HepG2 (cell line): ENCODE measurements at regions not wholly inside any gene's neighbourhood (a gene's known extent, or its start where the extent isn't known, plus 50 kb on each side); places are given as distances from the start of the nearest gene placed in this dataset.

Experiments
- ATAC-seq: fragments of 200-7000 bp; cut with Tn5 transposase; 3 replicates; pipeline ENCODE4 v1.9.1; 2020; ENCODE audit warnings: mild to moderate bottlenecking, moderate library complexity
- BruUV-seq: library from RNA; stranded (reverse); fragments of 400-500 nt; replicated peaks from 2 replicates; lab custom pipeline; 2021; lab: Mats Ljungman, UMichigan
- CTCF ChIA-PET: fragments of 300-600 bp; formaldehyde crosslinking; extraction: SDS; loops from one replicate; lab custom pipeline; 2021; ENCODE audit warnings: low total read pairs, inconsistent platforms, low intra/inter-chr PET ratio; lab: Yijun Ruan, JAX
- POLR2A ChIA-PET: fragments of 350-600 bp; sonication (Branson Sonifier 250); formaldehyde crosslinking; loops from one replicate; lab custom pipeline; 2020; ENCODE audit warnings: antibody characterized with exemption, inconsistent platforms; lab: Yijun Ruan, JAX
- DNase-seq: peaks from one replicate; pipeline ENCODE4 v3.0.0-alpha.2; 2015; ENCODE audit warnings: low spot score
- FAIRE-seq: peaks from 3 replicates; lab custom pipeline; 2011; peaks lifted over from hg19 to GRCh38; lab: Jason Lieb, UNC
- H2AFZ ChIP-seq: one replicate; pipeline ENCODE4 v1.6.1; 2011; ENCODE audit warnings: low read length, inconsistent platforms
- H3K27ac ChIP-seq: fragments of 300-600 bp; 3 replicates; pipeline ENCODE4 v1.8.0; 2011; ENCODE audit warnings: mixed run types, mild to moderate bottlenecking, mixed read lengths, low read length, inconsistent platforms; ENCODE audit not compliant: insufficient read depth; ENCODE audit errors: extremely low read length
- H3K27me3 ChIP-seq, 2 experiments: fragments of 200-600 bp in 1 of 2; 2 replicates in 1 of 2; 3 replicates in 1 of 2; pipeline versions ENCODE4 v1.6.0 to v1.8.0; 2011; ENCODE audit warnings: low read length in 2 of 2, mild to moderate bottlenecking in 2 of 2, moderate library complexity in 2 of 2, inconsistent platforms in 1 of 2; ENCODE audit not compliant: insufficient read depth in 2 of 2, control insufficient read depth in 1 of 2
- H3K36me3 ChIP-seq, 2 experiments: fragments of 200-600 bp in 1 of 2; replicated peaks in 1 of 2; 2 replicates in 1 of 2; 3 replicates in 1 of 2; pipeline versions ENCODE4 v1.5.1 to v1.8.0; 2011; ENCODE audit warnings: low read length in 2 of 2, inconsistent platforms in 1 of 2; ENCODE audit not compliant: insufficient read depth in 2 of 2, control insufficient read depth in 1 of 2
- H3K4me1 ChIP-seq: 2 replicates; pipeline ENCODE4 v1.5.1; 2012; ENCODE audit warnings: low read length, inconsistent platforms; ENCODE audit not compliant: insufficient read depth
- H3K4me2 ChIP-seq: 2 replicates; pipeline ENCODE4 v1.6.0; 2011; ENCODE audit warnings: low read depth, low read length, inconsistent platforms
- H3K4me3 ChIP-seq, 3 experiments: fragments of 200-600 bp in 1 of 3; sonication (generic), shearing (Covaris generic) in 1 of 3; replicated peaks in 1 of 3; 2 replicates each; pipeline ENCODE4 v1.5.1; 2011 to 2016; ENCODE audit warnings: low read length in 3 of 3, inconsistent platforms in 2 of 3, low read depth in 2 of 3, mild to moderate bottlenecking in 2 of 3, control low read depth in 1 of 3, mixed read lengths in 1 of 3; ENCODE audit not compliant: insufficient read depth in 1 of 3
- H3K79me2 ChIP-seq: one replicate; pipeline ENCODE4 v1.6.1; 2011; ENCODE audit warnings: low read length, inconsistent platforms; ENCODE audit not compliant: insufficient read depth
- H3K9ac ChIP-seq: 2 replicates; pipeline ENCODE4 v1.6.0; 2011; ENCODE audit warnings: mild to moderate bottlenecking, low read depth, low read length, inconsistent platforms; ENCODE audit not compliant: insufficient read depth
- H3K9me3 ChIP-seq: 2 replicates; pipeline ENCODE4 v1.5.1; 2012; ENCODE audit warnings: mild to moderate bottlenecking, low read length
- H4K20me1 ChIP-seq: 2 replicates; pipeline ENCODE4 v1.6.0; 2011; ENCODE audit warnings: inconsistent platforms, mild to moderate bottlenecking, low read length, moderate library complexity; ENCODE audit not compliant: insufficient read depth
- HNRNPLL ChIP-seq: fragments of 200-400 bp; formaldehyde crosslinking; IDR thresholded peaks from 2 replicates; pipeline ENCODE4 v1.6.1; 2017; ENCODE audit warnings: mild to moderate bottlenecking, low read depth, low read length; ENCODE audit not compliant: poor library complexity, severe bottlenecking
- HOXA9 ChIP-seq: sonication (generic); formaldehyde crosslinking; IDR thresholded peaks from 2 replicates; pipeline ENCODE4 v1.8.1; 2022; ENCODE audit warnings: missing genetic modification reagents, mild to moderate bottlenecking, moderate library complexity, borderline replicate concordance
- KDM5A ChIP-seq: fragments of 200-600 bp; sonication (generic); IDR thresholded peaks from 2 replicates; pipeline ENCODE4 v1.7.0; 2018; ENCODE audit warnings: antibody characterized with exemption, mild to moderate bottlenecking, low read length, borderline replicate concordance
- LCORL ChIP-seq, 2 experiments: fragments of 450-650 bp in 1 of 2; sonication (generic) in 1 of 2; formaldehyde crosslinking in 1 of 2; IDR thresholded peaks; 2 replicates each; pipeline versions ENCODE4 v1.5.0 to v1.6.1; 2017 to 2020; ENCODE audit warnings: antibody characterized with exemption in 1 of 2, missing genetic modification reagents in 1 of 2
- SOX13 ChIP-seq, 3 experiments: fragments of 450-650 bp in 1 of 3; sonication (generic) in 1 of 3; formaldehyde crosslinking in 1 of 3; IDR thresholded peaks in 2 of 3; conservative IDR thresholded peaks in 1 of 3; 2 replicates each; pipeline versions ENCODE4 v1.5.0 to v1.6.1; 2016 to 2020; ENCODE audit warnings: antibody characterized with exemption in 1 of 3, mild to moderate bottlenecking in 1 of 3, missing compliant biosample characterization in 1 of 3, missing genetic modification reagents in 1 of 3, moderate library complexity in 1 of 3
- SP140L ChIP-seq: sonication (generic); formaldehyde crosslinking; IDR thresholded peaks from 2 replicates; pipeline ENCODE4 v1.4.0; 2020; ENCODE audit warnings: missing genetic modification reagents, borderline replicate concordance
- SRY ChIP-seq: sonication (generic); formaldehyde crosslinking; IDR thresholded peaks from 2 replicates; pipeline ENCODE4 v1.8.0; 2022; ENCODE audit warnings: mild to moderate bottlenecking, missing genetic modification reagents
- ZC3H13 ChIP-seq: sonication (generic); formaldehyde crosslinking; IDR thresholded peaks from 2 replicates; pipeline ENCODE4 v1.8.1; 2023; ENCODE audit warnings: mild to moderate bottlenecking, missing genetic modification reagents, moderate library complexity
- ZNF18 ChIP-seq: sonication (generic); formaldehyde crosslinking; IDR thresholded peaks from 2 replicates; pipeline ENCODE4 v1.8.0; 2022; ENCODE audit warnings: mild to moderate bottlenecking, missing genetic modification reagents; ENCODE audit not compliant: insufficient replicate concordance
- ZNF451 ChIP-seq: sonication (generic); formaldehyde crosslinking; IDR thresholded peaks from 2 replicates; pipeline ENCODE4 v1.5.0; 2020; ENCODE audit warnings: mild to moderate bottlenecking, missing genetic modification reagents
- ZNF550 ChIP-seq: sonication (generic); formaldehyde crosslinking; IDR thresholded peaks from 2 replicates; pipeline ENCODE4 v1.4.0; 2020; ENCODE audit warnings: mild to moderate bottlenecking, missing genetic modification reagents, borderline replicate concordance
- ZNF564 ChIP-seq: sonication (generic); formaldehyde crosslinking; IDR thresholded peaks from 2 replicates; pipeline ENCODE4 v1.8.1; 2023; ENCODE audit warnings: mild to moderate bottlenecking, missing genetic modification reagents
- ZNF670 ChIP-seq: sonication (generic); formaldehyde crosslinking; IDR thresholded peaks from 2 replicates; pipeline ENCODE4 v1.8.0; 2022; ENCODE audit warnings: mild to moderate bottlenecking, missing genetic modification reagents, borderline replicate concordance
- ZNF747 ChIP-seq: sonication (generic); formaldehyde crosslinking; IDR thresholded peaks from 2 replicates; pipeline ENCODE4 v1.8.1; 2023; ENCODE audit warnings: missing genetic modification reagents, mild to moderate bottlenecking, borderline replicate concordance
- WGBS: methylation state at CpG from one replicate; pipeline ENCODE4 v1.1.6; 2017; ENCODE audit warnings: low lambda C conversion rate; 5-methylcytosine and 5-hydroxymethylcytosine counted together
- in situ Hi-C: cut with HindIII; loops from 2 replicates; pipeline ENCODE4 v1.10.0; 2017; ENCODE audit warnings: low pct_unique_long_range_greater_than_20kb; ENCODE audit not compliant: extremely low pct_ligation_motif_present
- intact Hi-C: fragments of 100-400 bp; cut with micrococcal nuclease; formaldehyde crosslinking; loops from one replicate; pipeline ENCODE4 v1.10.0; 2022; ENCODE audit not compliant: unreplicated experiment
- TF ChIP-seq, protein P1 (sequence below): sonication (generic); formaldehyde crosslinking; IDR thresholded peaks from 2 replicates; pipeline ENCODE4 v1.4.0; 2020; ENCODE audit warnings: mild to moderate bottlenecking, low read depth, missing genetic modification reagents
- TF ChIP-seq, protein P2 (sequence below): sonication (generic); formaldehyde crosslinking; IDR thresholded peaks from 2 replicates; pipeline ENCODE4 v1.5.1; 2020; ENCODE audit warnings: mild to moderate bottlenecking, missing genetic modification reagents

GRCh38 chr14:28130610-28131284 lies 635.8 kb upstream of the FOXG1 start:
- TF ChIP-seq, protein P1, sequence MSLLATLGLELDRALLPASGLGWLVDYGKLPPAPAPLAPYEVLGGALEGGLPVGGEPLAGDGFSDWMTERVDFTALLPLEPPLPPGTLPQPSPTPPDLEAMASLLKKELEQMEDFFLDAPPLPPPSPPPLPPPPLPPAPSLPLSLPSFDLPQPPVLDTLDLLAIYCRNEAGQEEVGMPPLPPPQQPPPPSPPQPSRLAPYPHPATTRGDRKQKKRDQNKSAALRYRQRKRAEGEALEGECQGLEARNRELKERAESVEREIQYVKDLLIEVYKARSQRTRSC (CRISPR knock-in tag) = no peak
- TF ChIP-seq ZC3H13 (no peak), KDM5A (no peak), ZNF18 (no peak), SRY (CRISPR knock-in tag) (no peak), HNRNPLL (no peak), SP140L (CRISPR knock-in tag) (no peak), SOX13 (IDR thresholded peaks at IDR 0.05) (no peak), SOX13 (CRISPR knock-in tag; conservative IDR thresholded peaks at IDR 0.05 in 1 of 2, IDR thresholded peaks at IDR 0.05 in 1 of 2) (no peak), ZNF747 (no peak), ZNF451 (CRISPR knock-in tag) (no peak), ZNF550 (CRISPR knock-in tag) (no peak), ZNF564 (CRISPR knock-in tag) (no peak), ZNF670 (no peak), HOXA9 (CRISPR knock-in tag) (no peak), LCORL (IDR thresholded peaks at IDR 0.05) (no peak), LCORL (CRISPR knock-in tag; IDR thresholded peaks at IDR 0.05) (no peak)
- TF ChIP-seq, protein P2, sequence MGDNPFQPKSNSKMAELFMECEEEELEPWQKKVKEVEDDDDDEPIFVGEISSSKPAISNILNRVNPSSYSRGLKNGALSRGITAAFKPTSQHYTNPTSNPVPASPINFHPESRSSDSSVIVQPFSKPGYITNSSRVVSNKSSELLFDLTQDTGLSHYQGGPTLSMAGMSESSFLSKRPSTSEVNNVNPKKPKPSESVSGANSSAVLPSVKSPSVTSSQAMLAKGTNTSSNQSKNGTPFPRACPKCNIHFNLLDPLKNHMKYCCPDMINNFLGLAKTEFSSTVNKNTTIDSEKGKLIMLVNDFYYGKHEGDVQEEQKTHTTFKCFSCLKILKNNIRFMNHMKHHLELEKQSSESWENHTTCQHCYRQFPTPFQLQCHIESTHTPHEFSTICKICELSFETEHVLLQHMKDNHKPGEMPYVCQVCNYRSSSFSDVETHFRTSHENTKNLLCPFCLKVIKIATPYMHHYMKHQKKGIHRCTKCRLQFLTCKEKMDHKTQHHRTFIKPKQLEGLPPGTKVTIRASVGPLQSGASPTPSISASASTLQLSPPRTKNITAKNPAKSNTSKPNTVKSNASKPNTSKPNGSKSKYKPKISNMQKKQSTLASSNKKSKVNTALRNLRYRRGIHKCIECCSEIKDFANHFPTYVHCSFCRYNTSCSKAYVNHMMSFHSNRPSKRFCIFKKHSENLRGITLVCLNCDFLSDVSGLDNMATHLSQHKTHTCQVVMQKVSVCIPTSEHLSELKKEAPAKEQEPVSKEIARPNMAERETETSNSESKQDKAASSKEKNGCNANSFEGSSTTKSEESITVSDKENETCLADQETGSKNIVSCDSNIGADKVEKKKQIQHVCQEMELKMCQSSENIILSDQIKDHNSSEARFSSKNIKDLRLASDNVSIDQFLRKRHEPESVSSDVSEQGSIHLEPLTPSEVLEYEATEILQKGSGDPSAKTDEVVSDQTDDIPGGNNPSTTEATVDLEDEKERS (CRISPR knock-in tag) = no peak
- no peaks in the 10 kb centered on the region for H3K79me2 ChIP-seq
- H3K4me3 ChIP-seq = no peak overlapping the region
- H4K20me1 ChIP-seq = no peaks in the 10 kb centered on the region
- no peak overlapping the region for H3K9ac ChIP-seq
- in situ Hi-C loops (no loop called here), intact Hi-C loops (no loop called here)
- H3K4me2 ChIP-seq = no peak overlapping the region
- peaks cover 97% of the 10 kb centered on the region for H3K9me3 ChIP-seq
- POLR2A ChIA-PET = no interaction called here
- ATAC-seq (no peak), FAIRE-seq (no peak), DNase-seq (no peak)
- H3K4me1 ChIP-seq = no peaks in the 10 kb centered on the region
- 38% methylated on average over 7 of the region's 7 CpGs for WGBS
- no peak overlapping the region for H2AFZ ChIP-seq
- no peaks in the 10 kb centered on the region for H3K27me3 ChIP-seq
- H3K36me3 ChIP-seq = no peaks in the 10 kb centered on the region
- no peak overlapping the region for H3K27ac ChIP-seq
- no TSS peak for BruUV-seq
- CTCF ChIA-PET = no interaction called here
